HG03354 (cell line): ENCODE measurements at regions not wholly inside any gene's neighbourhood (a gene's known extent, or its start where the extent isn't known, plus 50 kb on each side); places are given as distances from the start of the nearest gene placed in this dataset.

ENCODE experiments used
- ATAC-seq: cut with Tn5 transposase; IDR thresholded peaks from one replicate; pipeline ENCODE4 v1.9.1; 2021; ENCODE audit warnings: mild to moderate bottlenecking; ENCODE audit not compliant: unreplicated experiment, poor library complexity, severe bottlenecking

- no peak for ATAC-seq
Measured at GRCh38 chr11:45525393-45525792, 140.0 kb downstream of the CHST1 start.

- no peak for ATAC-seq
Measured at GRCh38 chr11:45523760-45524159, 141.7 kb downstream of the CHST1 start.

DNA sequence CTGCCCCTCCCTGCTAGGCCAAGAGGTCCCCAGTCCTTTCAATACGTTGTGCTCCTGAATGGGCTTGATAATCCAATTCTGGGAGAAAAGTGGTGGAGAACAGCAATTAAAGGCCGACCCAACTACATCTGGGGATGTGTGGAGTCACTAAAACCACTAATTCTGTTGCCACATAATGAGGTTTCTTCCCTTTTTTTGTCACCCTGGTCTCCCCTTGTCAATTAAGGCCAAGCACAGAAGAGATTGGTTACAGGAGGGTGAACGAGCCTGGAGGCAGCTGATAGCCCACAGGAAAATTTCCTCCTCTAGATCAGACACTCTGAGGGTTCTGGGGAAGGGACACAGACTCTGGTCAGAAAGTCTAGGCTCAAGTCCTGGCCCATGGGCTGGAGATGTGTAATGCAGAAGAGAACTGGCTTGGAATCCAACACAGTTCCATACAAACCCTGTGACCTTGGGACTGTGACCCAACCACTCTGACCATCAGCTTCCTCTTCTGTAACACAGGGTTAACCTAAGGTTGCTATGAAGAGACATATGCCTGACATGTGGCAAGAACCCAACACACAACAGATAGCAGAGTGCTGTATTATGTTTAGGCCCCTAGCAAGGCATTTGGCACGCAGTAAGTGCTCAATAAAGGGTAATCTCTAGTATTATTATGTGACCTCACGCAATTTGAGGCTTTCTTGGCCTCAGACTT lies 146.4 kb downstream of the CHST1 start:
- ATAC-seq = no peak

GRCh38 chr11:45518141-45518832 lies 147.1 kb downstream of the CHST1 start:
- ATAC-seq = no peak

GRCh38 chr11:45517171-45517770 lies 148.2 kb downstream of the CHST1 start:
- ATAC-seq = no peak

DNA sequence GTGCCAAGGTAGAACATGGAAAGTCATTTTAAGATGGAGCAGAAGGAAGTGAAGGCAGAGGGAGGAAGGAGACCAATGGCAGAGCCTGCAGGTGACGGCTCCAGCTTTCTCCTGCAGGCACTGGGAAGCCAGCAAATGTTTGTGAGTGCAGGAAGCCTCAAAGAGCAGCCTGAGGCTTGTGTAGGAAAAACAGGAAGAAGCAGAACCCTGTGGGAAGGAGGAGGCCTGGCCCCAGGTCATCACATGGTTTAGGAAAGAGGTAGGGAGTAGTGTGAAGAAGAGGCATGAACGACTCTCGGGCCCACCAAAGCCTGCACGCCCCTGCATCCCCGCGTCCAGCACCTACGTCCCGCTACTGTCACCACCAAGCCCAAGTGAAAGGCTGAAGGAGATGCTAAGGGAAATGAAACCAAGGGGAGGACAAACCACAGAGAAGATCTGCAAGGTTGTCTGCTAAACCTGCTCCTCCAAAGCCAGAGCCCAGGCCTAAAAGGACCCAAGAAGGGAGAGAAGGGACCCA lies 151.5 kb downstream of the CHST1 start:
- ATAC-seq = no peak

DNA sequence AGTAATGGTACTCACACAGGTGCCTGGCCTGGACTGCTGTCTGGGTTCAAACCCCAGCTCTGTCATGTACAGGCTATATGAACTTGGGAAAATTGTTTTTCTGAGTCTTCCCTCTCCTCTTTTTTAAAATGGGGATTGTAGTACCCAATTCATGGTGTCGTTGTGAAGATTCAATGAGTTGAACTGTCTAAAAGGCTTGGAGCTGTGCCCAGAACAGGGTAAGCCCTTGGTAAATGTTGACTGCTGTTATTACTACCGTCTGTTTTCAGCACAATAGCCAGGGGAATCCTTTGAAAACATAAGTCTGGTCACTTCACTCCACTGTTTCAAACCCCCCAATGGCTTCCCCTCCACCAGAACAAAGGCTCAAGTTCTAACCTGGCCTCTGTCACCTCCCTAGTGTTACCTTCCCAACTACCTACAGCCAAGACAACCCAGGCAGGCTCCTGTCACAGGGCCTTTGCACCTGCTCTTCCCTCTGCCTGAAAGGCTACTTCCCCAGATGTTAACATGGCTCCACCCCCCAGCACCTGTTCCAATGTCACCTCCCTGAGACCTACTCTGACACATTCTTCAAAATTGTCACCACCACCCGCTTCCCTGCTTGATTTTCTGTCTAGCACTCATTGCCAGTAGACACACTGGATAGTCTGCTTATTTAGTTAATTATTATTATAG lies 152.8 kb downstream of the CHST1 start:
- no peak for ATAC-seq

DNA sequence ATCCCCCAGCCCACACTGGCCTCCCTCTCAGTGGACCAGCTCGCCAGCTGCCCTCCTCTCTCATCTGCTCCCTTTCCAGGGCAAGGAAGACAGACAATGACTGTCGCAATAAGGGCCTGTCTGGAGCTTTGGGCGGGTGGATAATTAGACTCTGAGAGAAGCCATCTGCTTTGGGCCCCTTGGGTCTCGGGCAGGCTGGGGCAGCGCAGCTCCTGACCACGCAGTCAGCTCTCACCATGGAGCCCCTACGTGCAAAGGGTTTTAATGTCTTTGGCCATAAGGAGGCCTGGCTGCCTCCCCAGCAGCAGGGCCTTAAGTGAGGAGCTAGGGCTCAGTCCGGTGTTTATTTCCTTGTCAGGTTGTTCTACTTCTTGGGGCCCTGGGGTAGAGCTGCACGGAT lies 153.9 kb downstream of the CHST1 start:
- no peak for ATAC-seq

- ATAC-seq = no peak
Measured at GRCh38 chr11:45507916-45508315, 157.5 kb downstream of the CHST1 start.

- ATAC-seq = no peak
Measured at GRCh38 chr11:45503311-45503710, 162.1 kb downstream of the CHST1 start.

GRCh38 chr11:45502226-45502545 lies 163.2 kb downstream of the CHST1 start:
- ATAC-seq = no peak

GRCh38 chr11:45501392-45502225 lies 163.8 kb downstream of the CHST1 start:
- ATAC-seq = no peak

- ATAC-seq = no peak
Measured at GRCh38 chr11:45500451-45500850, 165.0 kb downstream of the CHST1 start.

DNA sequence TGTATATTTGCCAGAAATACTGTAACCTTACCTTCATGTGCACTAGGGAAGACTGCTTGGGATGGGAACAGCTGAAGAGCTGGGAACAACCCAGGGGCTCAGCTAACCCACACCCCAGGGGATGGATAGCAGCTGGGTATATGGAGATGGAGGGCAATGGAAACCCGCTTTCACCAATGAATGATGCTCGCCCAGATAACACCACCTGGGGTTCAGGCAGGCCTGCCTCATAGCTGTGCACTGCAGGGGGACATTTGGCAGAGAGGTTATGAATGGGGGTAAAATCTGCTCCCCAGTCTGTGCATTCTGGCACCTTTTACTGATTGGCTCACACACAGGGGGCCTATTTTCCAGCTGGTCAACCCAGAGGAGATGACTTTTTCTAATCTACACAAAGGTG lies 170.7 kb downstream of the CHST1 start:
- no peak for ATAC-seq

GRCh38 chr11:45489281-45489905 lies 176.0 kb downstream of the CHST1 start:
- ATAC-seq = no peak

DNA sequence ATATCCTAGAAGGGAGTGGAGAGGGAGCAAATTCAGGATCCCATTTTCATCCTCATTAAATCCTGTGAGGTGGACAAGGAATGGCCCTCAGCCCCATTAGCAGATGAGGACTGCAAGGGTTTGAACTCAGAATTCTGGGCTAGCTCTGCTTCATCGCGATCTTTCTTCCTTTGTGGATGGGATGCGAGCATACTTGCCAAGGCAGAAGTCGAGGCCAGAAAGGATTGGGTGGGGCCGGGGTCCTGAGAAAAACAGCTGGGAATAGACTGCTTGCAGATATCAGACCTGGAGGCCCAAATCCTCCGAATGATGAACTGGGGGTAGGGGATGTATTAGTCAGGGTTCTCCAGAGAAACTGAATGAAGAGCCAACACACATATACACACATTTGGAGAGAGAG lies 179.0 kb downstream of the CHST1 start:
- ATAC-seq = no peak

DNA sequence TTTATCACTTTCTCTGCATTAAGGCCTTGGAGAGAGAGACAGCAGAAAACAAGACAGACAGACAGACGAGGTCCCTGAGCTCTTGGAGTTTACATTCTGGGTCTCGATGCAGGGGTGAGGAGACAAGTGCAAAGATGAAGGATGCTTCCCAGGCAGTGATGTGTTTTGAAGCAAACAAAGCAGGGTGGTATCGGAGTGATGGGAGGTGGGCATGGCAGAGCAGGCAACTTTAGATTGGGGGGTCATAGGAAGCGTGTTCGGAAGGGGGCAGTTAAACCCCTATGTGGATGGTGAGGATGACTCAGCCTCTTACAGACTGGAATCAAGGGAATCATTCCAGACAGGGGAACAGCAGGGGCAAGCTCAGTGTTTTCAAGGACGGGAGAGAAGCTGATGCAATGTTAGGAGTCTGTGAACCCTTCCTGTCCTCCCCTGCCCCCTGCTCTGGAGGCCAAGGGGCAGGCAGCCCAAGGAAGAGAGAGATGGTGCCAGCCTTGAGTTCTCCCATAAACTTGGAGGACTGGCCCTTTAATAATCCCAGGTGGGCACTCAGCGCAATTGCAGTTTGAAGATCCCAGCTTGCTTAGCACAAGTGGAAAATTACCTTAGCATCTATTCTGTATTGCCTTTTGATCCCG lies 180.2 kb downstream of the CHST1 start:
- ATAC-seq = no peak

DNA sequence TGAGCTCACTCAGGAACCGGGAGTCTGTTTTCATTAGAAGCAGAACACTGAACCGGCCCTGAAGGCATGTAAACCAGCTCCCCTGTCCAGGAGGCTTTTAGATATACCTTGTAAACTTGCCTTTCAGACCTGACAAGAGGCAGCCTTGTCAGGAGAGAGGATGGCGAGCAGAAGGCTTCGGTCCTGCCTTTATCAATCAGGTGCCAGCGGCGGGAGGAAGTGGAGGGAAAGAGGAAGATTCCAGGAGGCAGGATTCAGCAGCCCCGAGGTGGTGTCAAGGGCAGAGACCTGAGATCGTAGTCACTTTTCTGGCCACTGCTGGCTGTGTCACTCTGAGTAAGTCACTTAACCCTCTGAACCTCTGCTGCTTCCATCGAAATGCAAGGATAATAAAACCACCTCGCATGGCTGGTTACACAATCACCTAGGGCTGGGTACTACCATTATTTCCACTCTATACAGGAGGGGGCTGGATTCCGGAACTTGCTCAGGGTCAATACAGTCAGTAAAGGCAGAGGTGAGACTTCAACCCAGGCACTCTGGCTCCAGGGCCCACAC lies 181.0 kb downstream of the CHST1 start:
- no peak for ATAC-seq

DNA sequence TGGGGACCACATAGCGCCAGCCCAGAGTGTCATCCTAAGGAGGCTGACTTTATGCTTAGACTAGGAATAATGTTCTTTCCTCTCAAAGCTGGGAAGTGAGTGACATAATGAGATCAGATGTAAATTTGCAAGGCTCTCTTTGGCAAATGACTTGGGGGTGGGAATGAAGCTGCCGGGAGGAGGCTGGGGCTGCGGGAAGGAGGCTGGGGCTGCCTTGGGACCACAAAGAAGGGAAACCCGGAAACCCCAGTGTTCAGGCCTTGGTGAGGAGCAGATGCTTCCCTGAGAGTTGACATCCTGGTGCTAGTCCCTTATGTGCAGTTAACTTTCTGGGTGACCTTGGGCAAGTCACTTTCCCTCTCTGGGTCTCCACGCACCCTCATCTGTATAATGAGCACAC lies 182.0 kb downstream of the CHST1 start:
- no peak for ATAC-seq
